OCI-LY3 (cell line): ENCODE measurements at regions not wholly inside any gene's neighbourhood (a gene's known extent, or its start where the extent isn't known, plus 50 kb on each side); places are given as distances from the start of the nearest gene placed in this dataset.

Experiments
- EZH2phosphoT487 ChIP-seq: fragments of 200-600 bp; shearing (Covaris generic); IDR thresholded peaks from 2 replicates; pipeline ENCODE4 v1.6.1; 2018; ENCODE audit warnings: antibody characterized with exemption, mixed run types, low read depth
- TF ChIP-seq, protein P1 (sequence below): fragments of 200-600, 300-600 bp; sonication (generic); IDR thresholded peaks from 2 replicates; pipeline ENCODE4 v1.5.1; 2014; ENCODE audit warnings: antibody characterized with exemption, low read length, low read depth

DNA sequence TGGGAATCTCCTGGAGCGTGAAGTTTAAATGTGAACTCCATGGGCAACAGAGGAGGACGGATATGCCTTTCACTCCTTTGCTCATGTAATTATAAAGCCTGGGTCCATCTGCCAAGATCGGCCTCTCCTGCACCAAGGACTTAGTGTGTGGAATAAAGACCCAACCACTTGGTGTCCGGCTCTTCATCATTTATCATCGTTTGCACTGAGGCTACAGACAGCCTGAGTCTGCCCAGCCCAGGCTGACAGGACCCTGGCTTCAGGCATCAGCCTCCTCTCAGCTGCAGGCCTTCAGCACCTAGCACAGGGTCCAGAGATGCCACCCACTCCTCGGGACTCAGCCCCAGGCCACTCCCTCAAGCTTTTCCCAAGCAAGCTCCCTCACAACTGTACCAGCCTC, 206.8 kb upstream of the IPO5 start:
- TF ChIP-seq, protein P1, sequence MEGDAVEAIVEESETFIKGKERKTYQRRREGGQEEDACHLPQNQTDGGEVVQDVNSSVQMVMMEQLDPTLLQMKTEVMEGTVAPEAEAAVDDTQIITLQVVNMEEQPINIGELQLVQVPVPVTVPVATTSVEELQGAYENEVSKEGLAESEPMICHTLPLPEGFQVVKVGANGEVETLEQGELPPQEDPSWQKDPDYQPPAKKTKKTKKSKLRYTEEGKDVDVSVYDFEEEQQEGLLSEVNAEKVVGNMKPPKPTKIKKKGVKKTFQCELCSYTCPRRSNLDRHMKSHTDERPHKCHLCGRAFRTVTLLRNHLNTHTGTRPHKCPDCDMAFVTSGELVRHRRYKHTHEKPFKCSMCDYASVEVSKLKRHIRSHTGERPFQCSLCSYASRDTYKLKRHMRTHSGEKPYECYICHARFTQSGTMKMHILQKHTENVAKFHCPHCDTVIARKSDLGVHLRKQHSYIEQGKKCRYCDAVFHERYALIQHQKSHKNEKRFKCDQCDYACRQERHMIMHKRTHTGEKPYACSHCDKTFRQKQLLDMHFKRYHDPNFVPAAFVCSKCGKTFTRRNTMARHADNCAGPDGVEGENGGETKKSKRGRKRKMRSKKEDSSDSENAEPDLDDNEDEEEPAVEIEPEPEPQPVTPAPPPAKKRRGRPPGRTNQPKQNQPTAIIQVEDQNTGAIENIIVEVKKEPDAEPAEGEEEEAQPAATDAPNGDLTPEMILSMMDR: no peak
- no peak for TF ChIP-seq EZH2phosphoT487
